Fibroblast of the aortic adventitia (primary cell): ENCODE measurements at regions not wholly inside any gene's neighbourhood (a gene's known extent, or its start where the extent isn't known, plus 50 kb on each side); places are given as distances from the start of the nearest gene placed in this dataset.

Experiments used
- DNase-seq: peaks from one replicate; pipeline ENCODE4 v3.0.0-alpha.2; 2010; ENCODE audit warnings: low read depth
- H3K4me3 ChIP-seq: 2 replicates; pipeline ENCODE4 v1.5.1; 2011; ENCODE audit warnings: low read depth, mild to moderate bottlenecking, control low read depth, low read length, moderate library complexity
- TF ChIP-seq, protein P1 (sequence below): IDR thresholded peaks from 2 replicates; pipeline ENCODE4 v1.5.1; 2011; ENCODE audit warnings: mild to moderate bottlenecking, low read length, control low read depth, inconsistent platforms; ENCODE audit not compliant: insufficient read depth

DNA sequence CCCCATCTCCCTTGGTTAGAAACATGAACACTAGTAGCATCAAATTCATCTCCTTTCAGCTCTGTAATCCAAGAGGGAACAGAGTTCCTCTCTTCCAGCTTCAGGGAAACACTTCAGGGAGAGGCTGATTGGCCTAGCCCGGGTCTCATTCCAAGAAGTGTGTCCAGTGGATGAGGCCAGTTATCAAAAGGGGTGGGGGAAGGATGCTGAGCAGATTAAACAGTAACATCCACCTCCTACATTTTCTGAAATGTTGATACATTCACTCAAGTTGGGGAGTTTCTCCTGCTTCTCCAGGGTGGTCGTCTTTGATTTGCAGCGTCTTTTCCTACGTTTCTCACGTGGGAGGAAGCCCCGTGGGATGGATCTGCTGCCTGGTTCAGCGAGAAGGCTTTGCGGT, 62.9 kb upstream of the WSB1 start:
- TF ChIP-seq, protein P1, sequence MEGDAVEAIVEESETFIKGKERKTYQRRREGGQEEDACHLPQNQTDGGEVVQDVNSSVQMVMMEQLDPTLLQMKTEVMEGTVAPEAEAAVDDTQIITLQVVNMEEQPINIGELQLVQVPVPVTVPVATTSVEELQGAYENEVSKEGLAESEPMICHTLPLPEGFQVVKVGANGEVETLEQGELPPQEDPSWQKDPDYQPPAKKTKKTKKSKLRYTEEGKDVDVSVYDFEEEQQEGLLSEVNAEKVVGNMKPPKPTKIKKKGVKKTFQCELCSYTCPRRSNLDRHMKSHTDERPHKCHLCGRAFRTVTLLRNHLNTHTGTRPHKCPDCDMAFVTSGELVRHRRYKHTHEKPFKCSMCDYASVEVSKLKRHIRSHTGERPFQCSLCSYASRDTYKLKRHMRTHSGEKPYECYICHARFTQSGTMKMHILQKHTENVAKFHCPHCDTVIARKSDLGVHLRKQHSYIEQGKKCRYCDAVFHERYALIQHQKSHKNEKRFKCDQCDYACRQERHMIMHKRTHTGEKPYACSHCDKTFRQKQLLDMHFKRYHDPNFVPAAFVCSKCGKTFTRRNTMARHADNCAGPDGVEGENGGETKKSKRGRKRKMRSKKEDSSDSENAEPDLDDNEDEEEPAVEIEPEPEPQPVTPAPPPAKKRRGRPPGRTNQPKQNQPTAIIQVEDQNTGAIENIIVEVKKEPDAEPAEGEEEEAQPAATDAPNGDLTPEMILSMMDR, result no peak
- no peak for DNase-seq
- H3K4me3 ChIP-seq, result no peak overlapping the region

DNA sequence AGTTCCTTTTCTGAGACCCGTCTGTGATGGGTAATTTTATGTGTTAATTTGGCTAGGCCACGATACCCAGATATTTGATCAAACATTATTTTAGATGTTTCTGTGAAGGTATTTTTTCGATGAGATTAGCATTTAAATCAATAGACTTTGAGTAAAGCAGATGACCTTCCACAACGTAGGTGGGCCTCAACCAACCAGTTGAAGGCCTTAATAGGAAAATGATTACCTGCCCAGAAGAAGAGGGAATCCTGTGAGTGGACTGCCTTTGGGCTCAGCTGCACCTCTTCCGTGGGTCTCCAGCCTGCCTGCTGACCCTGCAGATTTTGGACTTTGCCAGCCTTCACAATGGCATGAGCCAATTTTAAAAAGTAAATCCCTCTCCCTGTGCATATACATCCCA, 61.6 kb upstream of the WSB1 start:
- TF ChIP-seq, protein P1, result no peak
- H3K4me3 ChIP-seq, result no peak overlapping the region
- DNase-seq, result no peak

DNA sequence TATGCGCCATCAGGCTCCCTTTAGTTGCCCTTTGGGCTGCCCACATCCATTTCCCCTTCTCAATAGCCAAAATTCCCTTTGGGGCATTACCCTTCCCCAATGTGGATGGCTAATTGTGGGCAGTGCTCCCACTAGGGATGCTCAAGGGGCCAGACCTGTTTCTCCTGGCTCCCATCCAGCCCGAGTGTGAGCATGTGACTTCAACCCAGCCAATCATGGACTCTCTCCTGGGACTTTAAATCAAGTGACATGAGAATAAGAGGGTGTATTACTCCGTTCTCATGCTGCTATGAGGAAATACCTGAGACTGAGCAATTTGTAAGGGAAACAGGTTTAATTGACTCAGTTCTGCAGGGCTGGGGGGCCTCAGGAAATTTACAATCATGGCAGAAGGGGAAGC, 60.9 kb upstream of the WSB1 start:
- TF ChIP-seq, protein P1, result no peak
- DNase-seq, result no peak
- H3K4me3 ChIP-seq, result no peak overlapping the region

DNA sequence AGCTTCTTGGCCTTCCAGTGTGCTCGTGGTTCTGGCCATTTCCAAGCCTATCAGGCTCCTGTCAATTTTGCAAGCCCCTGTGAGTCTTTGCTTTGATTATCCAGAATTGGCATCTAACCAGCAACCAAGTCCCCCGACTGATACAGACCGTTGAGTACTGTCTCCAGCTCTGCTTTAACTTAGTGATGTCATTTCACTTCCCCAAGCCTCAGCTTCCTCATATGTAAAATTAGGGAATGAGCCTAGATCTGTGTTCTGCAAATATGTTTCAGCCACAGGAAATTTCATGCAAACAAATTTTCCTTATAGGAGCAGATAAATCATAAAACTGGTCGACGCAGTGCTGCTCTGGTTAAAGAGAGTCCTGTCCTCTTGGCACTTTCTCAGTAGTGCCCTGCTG, 60.1 kb upstream of the WSB1 start:
- TF ChIP-seq, protein P1, result no peak
- no peak overlapping the region for H3K4me3 ChIP-seq
- DNase-seq, result no peak

DNA sequence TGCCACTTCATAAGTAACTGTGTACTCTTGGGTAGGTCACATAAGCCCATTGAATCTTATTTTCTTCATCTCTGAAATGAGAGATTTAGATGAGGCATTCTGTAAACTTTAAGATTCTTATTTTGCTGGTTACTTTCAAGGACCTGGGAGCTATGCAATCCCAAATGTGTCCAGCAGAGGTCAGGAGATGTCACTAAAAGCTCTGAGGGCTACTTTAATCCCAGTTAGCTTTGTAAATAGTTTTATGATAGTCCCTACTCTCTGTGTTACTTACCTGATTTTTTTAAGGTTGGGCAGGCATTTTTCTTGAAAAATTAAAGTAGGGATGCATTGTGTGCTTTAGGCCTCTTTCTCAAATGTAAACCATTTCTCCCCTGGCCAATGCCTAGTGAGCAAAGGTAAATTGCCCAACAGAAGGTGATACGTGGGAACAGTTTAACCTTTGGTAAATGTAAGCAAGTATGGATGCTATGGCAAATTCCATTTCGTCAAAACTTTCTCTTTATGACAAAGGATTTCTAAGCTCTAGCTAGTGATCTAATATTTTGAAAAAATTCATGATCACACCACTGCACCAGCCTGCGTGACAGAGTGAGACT, 57.1 kb upstream of the WSB1 start:
- DNase-seq, result peak; percentile 89
- TF ChIP-seq, protein P1, result peak; percentile 87
- H3K4me3 ChIP-seq, result no peak overlapping the region

DNA sequence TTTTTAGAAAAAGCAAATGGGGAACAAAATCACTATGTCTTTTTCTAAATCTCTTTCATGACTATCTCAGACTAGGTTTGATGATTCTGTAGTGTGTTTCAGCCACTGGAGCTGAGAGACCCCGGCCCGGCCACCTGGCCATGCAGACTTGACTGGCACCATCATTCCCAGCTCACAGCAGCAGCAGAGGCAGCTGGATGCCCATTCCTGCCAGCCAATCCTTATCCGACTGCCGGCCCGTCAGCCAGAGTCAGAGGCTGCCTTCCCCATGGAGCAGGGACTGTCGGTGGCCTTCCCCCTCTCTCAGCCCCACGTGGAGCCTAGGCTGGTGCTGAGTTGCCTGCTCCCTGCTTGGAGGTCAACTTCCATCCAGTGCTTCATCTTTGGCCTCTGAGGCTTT, 56.0 kb upstream of the WSB1 start:
- H3K4me3 ChIP-seq, result no peak overlapping the region
- DNase-seq, result no peak

More for the DNA sequence above, 56.0 kb upstream of the WSB1 start:
- TF ChIP-seq, protein P1, result no peak
